ENCODE measurements at regions not wholly inside any gene's neighbourhood (a gene's known extent, or its start where the extent isn't known, plus 50 kb on each side); places are given as distances from the start of the nearest gene placed in this dataset.

DNA sequence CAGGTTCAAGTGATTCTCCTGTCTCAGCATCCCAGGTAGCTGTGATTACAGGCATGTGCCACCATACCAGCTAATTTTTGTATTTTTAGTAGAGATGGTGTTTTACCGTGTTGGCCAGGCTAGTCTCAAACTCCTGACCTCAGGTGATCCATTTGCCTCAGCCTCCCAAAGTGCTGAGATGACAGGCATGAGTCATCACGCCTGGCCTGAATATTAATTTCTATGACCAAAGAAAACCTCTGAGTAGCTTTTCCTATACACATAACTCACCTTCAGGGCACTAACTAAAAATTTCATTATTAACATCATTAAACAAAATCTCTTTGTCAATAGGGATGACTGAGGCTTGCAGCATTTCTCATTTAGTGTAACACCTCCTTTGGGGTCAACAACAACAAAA is 259.6 kb upstream of the KRR1 start:
- H3K27ac ChIP-seq = no peak overlapping the region
- ChIA-PET POLR2A (ENCODE audit: low non-redundant PET) (no interaction called here), CTCF (interaction anchor here (0.7 kb wide), 1 partner anchor 52 kb away, joined by 3 read pairs; no protein-coding TSS in a partner anchor)
- DNase-seq (ENCODE audit: low spot score) = no peak
- TF ChIP-seq, protein P1, sequence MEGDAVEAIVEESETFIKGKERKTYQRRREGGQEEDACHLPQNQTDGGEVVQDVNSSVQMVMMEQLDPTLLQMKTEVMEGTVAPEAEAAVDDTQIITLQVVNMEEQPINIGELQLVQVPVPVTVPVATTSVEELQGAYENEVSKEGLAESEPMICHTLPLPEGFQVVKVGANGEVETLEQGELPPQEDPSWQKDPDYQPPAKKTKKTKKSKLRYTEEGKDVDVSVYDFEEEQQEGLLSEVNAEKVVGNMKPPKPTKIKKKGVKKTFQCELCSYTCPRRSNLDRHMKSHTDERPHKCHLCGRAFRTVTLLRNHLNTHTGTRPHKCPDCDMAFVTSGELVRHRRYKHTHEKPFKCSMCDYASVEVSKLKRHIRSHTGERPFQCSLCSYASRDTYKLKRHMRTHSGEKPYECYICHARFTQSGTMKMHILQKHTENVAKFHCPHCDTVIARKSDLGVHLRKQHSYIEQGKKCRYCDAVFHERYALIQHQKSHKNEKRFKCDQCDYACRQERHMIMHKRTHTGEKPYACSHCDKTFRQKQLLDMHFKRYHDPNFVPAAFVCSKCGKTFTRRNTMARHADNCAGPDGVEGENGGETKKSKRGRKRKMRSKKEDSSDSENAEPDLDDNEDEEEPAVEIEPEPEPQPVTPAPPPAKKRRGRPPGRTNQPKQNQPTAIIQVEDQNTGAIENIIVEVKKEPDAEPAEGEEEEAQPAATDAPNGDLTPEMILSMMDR (conservative IDR thresholded peaks at IDR 0.05; ENCODE audit: low read depth) = no peak

DNA sequence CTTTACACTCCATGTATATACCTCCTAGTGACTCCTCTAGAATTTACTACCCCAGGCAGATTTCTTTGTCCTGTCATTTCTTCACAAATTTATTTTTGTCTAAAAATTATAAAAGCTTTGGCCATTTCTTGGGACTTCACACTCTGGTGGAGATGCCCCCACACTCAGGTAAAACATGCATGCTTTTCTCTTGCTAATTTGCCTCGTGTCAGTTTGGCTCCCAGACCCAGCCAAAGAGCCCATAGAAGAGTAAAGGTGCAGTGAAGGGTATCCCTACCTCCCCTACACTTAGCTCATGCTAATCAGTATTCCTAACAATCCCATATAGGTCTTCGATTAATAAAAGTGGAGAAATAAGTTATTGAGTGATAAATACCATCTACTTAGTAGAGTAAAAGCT is 256.5 kb upstream of the KRR1 start:
- ChIA-PET POLR2A (ENCODE audit: low non-redundant PET) (no interaction called here), CTCF (no interaction called here)
- TF ChIP-seq, protein P1 (conservative IDR thresholded peaks at IDR 0.05; ENCODE audit: low read depth) = no peak
- H3K27ac ChIP-seq = no peak overlapping the region
- no peak for DNase-seq (ENCODE audit: low spot score)

DNA sequence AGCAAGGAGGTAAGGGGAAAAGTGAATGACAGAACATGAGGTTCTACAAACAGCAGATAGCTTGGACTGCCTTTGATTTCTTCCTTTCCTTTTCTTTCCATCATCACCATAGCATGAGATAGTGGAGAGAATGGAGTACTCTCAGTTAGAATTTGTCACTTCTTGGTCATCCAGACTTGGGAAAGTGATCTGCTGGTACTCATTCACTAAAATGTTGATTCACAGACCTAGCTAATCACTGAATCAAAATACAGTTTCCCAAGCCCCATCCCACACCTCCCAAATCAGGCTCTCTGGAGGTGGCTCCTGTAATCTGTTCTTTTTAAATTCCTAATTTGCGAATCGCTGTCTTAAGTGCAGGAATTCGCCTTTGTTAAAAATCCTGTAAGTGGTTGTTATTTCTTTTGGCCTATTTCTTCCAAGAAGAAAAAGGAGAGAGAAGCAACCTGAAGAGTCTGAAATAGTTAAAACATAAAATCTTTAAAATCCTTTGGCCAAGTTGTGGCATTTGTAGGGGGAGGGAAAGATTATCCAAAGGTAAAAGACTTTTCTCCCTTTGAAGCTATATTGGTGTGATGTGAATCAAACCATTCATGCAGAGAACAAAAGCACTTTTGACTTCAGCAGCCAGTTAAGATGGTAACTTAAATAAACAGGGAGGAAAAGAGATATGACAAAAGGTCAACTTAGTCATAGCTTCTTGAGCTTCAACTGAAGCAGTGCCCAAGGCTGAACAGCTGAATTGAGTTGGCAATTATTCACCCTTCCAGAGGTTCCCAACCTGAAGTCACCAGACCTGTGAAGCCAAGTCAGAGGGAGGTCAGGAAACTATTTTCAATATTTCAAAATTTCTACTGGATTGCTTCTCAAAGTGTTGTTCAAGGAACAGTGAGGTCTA is 255.1 kb upstream of the KRR1 start:
- peak; percentile 51 for DNase-seq (ENCODE audit: low spot score)
- ChIA-PET CTCF (interaction anchor here (0.6 to 1.4 kb wide), 2 partner anchors 26 to 265 kb away, joined by 4 to 6 read pairs; partner anchors contain the start of gene PHLDA1), POLR2A (ENCODE audit: low non-redundant PET) (no interaction called here)
- H3K27ac ChIP-seq = no peak overlapping the region
- TF ChIP-seq, protein P1 (conservative IDR thresholded peaks at IDR 0.05; ENCODE audit: low read depth) = no peak

DNA sequence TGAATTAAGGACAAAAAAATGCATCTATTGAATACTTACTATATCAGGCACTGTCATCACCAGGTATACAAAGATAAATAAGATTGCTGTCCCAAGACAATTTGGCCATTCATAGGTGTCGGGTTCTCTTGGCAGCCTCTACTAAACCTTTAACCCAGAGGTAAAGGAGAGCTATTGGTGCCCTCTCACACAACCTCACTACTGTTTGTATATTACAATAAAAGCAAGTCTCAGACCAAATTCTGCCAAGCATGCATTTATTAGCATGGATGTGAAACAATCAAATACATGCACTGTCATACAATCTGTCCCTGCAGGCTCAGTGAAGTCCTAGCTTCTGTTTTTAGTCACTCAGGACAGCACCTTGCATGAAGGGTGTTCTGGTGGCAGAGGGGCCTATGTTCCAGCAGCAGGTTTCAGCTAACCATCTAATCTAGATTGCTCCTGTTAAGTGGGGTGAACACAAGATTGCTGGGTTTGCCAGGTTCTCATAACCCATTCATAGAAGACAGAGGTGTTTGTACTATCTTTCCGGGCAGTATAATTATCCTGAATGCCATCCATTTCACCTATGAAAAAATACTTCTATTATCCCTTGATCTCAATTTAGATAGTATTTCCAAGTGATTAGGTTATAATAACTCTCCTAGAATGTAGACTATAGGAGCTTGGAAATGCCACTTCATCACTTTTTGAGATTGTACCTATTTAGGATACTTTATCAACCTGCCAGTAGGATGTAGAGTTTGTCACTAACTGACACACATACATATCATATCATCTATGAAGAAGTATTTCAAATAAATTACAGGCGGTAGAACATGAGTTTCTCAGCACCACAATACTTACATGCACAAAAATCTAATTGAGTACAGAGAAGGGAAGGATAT is 254.0 kb upstream of the KRR1 start:
- POLR2A ChIA-PET (ENCODE audit: low non-redundant PET) = no interaction called here
- CTCF ChIA-PET = interaction anchor here (0.5 to 1.4 kb wide), 4 partner anchors 27 to 410 kb away, joined by 3 to 6 read pairs (median 5); partner anchors contain the start of gene PHLDA1
- no peak for DNase-seq (ENCODE audit: low spot score)
- TF ChIP-seq, protein P1 (conservative IDR thresholded peaks at IDR 0.05; ENCODE audit: low read depth) = no peak
- H3K27ac ChIP-seq = no peak overlapping the region

DNA sequence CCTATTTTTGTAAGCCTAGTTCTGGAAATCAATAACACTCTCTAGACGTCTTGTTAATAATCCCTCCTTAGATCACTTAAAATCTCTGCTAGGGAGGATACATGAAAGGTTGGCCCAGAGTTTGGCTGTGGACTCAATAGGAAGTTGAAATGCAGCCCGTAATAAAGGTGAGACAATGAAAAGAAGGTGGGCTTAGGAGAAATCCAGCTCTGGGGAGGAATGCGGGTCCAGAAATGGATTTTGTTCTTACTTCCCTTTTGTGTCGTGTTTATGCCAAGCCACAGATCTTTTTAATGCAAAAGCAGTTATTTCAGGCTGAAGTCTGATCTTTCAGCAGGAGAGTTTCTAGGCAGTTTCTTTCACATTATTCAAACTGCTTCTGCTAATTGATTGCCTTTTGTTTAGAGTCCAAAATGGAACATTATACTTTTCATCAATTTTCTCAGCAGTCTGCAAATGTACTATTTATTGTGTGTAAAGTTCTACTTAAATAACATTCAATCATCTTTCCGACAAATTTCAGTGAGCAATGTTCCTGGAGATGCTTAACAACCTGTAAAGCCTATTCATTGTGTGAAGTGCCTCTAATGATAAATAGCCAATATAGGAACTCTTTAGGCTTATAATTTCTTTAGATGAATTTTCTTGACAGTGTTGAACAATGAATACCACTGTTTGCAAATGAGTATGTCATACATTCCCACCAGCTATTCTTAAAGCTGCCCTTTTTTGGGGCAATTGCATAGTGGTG is 252.9 kb upstream of the KRR1 start:
- no peak for DNase-seq (ENCODE audit: low spot score)
- no peak overlapping the region for H3K27ac ChIP-seq
- CTCF ChIA-PET = interaction anchor here (0.5 to 0.7 kb wide), 2 partner anchors 321 to 411 kb away, joined by 3 to 6 read pairs; no protein-coding TSS in a partner anchor
- TF ChIP-seq, protein P1 (conservative IDR thresholded peaks at IDR 0.05; ENCODE audit: low read depth) = no peak
- POLR2A ChIA-PET (ENCODE audit: low non-redundant PET) = no interaction called here

Measured in RWPE1 (cell line).